GM03348 (cell line): ENCODE measurements at regions not wholly inside any gene's neighbourhood (a gene's known extent, or its start where the extent isn't known, plus 50 kb on each side); places are given as distances from the start of the nearest gene placed in this dataset.

ENCODE experiments used
- DNase-seq: peaks from one replicate; pipeline ENCODE4 v3.0.0; 2012; ENCODE audit warnings: low spot score

GRCh38 chr4:13938299-13938698 lies 310.8 kb upstream of the BOD1L1 start:
- DNase-seq, result no peak

DNA sequence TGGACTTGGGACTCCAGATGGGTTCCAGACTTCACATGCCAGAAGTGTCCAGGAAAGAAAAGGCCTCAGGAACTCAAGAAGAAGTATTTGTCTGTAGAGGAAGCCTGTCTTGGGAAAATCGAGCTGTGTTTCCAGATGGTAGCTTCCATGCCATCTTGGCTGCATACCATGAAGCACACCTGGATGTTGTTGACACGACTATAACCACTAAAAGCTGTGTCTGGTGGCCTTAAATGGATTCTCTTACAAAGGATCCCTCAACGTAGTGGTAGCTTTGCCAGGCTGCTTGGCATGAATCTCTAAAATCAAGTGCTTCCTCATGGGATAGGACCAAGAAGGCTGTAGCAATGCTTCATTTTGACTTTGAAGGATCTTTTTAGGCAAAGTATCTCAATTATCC lies 313.4 kb upstream of the BOD1L1 start:
- no peak for DNase-seq

- DNase-seq, result no peak
Observed at GRCh38 chr4:13942977-13943376, 315.5 kb upstream of the BOD1L1 start.

GRCh38 chr4:13944095-13944511 lies 316.6 kb upstream of the BOD1L1 start:
- DNase-seq, result no peak

GRCh38 chr4:13947921-13948320 lies 320.4 kb upstream of the BOD1L1 start:
- DNase-seq, result no peak

DNA sequence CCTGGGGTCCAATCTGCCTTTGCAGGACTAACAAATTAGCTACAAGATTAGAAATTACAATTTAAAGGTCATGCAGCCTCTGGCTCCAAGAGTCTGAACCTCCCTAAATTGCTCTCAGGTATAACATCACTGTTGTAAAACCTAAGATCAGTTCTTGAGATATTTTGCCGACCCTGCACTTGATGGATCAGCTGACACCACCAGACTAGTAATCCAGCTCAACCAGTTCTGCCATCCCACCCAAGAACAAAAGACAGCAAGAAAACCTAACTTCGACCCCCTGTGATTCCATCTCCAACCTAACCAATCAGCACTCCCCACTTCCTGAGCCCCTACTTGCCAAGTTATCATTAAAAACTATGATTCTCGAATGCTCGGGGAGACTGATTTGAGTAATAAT lies 323.0 kb upstream of the BOD1L1 start:
- no peak for DNase-seq

DNA sequence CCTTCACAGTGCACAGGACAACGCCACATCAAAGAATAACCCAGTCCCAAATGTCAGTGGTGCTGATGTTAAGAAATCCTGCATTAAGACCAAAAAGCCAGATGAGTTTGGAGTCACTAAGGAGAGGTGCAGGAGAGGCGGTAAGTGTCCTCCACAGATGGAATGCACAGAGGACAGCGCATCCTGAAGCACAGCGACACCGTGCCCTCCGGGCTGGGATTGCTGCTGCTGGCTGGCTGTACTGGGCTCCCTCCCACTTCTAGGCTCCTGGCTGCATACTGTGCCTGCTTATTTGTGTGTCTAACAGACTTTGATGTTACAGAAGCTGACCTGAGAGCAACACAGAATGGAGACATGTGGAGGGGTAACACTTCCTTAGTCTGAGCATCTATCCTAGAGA lies 325.6 kb upstream of the BOD1L1 start:
- DNase-seq, result no peak

GRCh38 chr4:13955551-13955950 lies 328.0 kb upstream of the BOD1L1 start:
- DNase-seq, result no peak

- no peak for DNase-seq
Observed at GRCh38 chr4:13956947-13957346, 329.4 kb upstream of the BOD1L1 start.

- DNase-seq, result no peak
Observed at GRCh38 chr4:13957871-13958270, 330.3 kb upstream of the BOD1L1 start.

DNA sequence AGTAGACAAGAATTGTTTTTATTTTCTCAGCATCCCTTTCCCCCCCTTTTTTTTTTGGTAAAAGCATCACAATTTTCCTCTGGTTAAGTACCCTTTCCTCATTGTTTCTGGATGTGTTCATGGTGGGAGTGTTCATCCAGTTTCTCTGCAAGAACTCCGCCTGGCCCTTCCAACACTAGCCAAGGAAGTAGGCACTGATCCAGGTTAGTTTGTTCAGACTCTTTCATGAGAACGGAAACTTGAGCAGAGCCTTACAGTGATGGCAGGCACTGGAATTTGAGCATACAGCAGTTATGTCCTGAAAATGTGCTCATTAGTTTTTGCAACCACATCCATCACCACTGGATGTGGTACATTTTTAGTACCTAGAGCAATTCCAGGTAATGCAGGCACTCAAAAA lies 336.1 kb upstream of the BOD1L1 start:
- DNase-seq, result no peak

DNA sequence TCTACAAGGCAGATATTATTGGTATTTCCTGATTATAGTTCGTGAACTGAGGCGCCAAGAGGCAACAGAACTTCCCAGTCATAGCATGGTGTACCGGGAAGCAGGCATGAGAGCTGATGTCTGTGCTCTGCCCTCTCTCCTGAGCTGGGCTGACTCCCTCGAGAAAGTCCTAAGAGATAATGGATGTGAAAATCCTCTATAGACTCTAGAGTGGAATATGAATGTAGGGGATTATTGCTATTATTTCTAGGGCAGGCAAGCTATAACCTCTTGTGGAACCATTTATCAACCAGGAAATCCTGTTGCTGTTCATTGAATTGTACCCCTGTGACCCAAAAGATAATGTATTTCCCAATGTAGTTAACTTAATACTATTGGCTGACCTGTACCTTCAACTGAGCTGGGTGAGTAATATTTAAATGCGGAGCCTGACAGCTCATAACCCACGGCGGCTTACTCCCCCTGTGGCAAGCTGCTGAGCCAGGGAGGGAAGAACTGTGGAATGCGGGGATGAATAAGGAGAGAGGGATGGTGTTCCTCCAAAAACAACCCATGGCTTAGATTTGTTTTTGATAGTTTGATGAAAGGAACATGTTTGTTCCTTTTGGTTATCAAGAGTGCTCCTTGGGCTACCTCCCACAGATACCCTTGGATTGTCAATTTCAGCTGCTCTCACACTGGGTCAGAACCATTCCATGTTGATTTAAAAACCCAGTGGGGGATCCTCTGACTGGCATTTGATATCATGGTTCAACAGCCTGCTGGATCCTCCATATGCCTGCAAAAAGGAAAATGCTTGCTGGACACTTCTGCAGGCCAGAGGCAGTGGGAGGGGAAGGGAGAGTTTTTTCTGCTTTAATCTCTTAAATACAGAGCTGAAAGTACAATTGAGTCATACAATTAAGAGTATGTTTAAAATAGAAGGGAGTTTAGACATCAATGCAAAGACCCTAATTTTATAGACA lies 339.0 kb upstream of the BOD1L1 start:
- peak; percentile 62 for DNase-seq

GRCh38 chr4:13968723-13969122 lies 341.2 kb upstream of the BOD1L1 start:
- DNase-seq, result no peak

GRCh38 chr4:13970349-13970748 lies 342.8 kb upstream of the BOD1L1 start:
- no peak for DNase-seq

DNA sequence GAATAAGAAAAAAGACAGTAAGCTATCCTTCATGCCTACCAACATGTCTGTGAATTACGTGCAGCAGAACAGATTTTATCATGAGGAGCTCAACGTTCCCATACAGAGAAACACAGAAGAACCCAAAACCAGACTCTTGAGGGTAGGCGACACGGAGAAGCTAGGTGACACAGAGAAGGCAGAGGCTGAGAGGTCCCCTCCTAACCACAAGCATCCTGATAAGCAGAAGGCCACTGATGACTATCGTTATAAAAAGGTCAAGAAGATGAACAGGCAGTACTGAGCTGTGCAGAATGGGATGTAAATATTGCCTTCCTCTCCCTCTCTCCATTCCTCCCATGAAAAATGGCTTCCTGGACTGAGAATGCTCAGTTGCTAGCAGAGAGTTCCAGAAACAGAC lies 350.2 kb upstream of the BOD1L1 start:
- DNase-seq, result no peak

DNA sequence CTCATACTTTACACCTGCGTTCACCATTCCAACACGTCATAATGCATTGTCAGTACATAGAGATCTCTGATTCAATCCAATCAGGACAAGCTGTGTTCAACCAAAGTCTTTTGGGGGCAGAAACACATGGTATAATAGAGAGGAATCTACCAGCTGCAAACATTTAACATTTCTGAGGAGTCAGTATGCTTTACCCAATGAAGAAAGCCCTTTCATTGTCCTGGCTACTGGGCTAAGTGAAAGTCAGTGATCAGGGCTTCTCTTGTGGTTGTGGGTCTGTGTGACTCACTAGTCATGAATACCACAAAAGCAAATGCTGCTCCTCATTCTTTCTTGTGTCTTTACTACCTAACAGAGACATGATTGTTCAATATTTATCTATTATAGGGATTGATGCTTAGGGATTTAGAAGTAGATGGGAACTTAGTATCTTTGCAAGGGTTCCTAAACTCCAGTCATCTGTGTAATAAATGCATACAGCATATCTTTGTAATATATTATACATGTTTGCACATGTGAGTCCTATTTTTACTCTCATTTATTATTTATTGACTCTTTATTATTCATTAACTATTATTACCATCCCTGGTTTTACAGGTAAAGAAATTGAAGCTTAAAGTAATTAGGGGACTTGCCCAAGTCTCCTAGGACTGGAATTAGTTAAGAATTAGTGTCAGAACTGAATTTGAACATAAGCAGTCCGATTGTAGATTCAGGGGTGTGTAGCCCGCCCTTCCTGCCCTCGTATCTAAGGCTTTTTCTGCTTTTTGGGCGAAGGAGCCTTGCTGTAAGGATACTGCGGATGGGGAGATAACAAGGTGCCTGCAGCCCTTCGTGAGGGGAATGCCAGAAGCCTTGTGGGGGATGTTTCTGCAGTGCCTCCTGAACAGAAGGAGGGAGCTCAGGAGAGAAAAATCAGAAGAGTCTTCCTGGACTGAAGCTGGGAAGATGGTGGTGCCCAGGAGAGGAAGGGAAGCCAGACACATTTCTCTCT lies 353.1 kb upstream of the BOD1L1 start:
- DNase-seq, result peak; percentile 82

DNA sequence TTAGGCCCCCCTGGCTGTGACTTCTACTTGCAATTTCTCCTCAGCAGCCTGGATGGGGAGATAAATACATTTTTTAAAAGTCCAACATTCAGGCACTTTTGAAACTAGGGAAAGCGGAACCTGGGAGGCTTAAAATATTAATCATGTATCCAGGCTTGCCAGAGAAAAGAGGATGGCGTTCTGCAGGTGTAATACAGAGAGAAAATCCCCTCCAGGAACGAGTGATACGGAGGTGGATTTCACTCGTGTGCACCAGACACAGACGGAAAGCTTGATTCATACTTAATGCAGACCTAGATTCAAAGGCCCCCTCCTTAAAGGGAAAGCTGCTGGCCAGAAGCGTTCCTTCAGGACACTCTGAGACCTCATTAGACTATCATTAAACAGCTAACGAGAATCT lies 354.0 kb upstream of the BOD1L1 start:
- no peak for DNase-seq

GRCh38 chr4:13982010-13982409 lies 354.5 kb upstream of the BOD1L1 start:
- no peak for DNase-seq

DNA sequence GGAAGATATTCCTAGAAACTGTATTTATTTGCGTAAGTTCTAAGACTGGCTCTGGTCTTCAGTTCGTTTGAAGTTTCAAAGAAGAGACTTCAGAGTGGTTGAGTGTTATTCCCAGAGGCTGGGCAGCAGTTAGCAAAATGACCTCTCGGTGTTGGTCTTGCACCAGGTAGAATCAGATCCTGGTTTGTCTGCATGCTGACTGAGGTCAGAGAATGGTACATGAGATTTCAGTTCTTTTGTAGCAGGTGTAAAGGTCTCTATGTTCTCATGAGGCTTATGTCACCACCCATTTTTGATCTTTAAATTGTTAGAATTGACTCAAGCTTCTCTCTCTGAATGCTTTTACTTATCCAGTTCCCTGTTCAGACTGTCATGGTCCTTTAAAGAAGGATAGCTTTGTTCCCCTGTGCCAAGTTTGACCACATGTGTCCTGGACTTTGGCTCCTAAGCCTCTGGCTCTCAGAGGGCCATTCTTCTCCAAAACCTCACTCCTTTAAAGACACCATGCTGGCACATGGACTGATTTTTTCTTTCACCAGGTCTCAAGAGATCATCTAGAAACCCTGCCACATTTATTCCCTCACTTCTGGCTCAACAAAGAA lies 355.8 kb upstream of the BOD1L1 start:
- no peak for DNase-seq

DNA sequence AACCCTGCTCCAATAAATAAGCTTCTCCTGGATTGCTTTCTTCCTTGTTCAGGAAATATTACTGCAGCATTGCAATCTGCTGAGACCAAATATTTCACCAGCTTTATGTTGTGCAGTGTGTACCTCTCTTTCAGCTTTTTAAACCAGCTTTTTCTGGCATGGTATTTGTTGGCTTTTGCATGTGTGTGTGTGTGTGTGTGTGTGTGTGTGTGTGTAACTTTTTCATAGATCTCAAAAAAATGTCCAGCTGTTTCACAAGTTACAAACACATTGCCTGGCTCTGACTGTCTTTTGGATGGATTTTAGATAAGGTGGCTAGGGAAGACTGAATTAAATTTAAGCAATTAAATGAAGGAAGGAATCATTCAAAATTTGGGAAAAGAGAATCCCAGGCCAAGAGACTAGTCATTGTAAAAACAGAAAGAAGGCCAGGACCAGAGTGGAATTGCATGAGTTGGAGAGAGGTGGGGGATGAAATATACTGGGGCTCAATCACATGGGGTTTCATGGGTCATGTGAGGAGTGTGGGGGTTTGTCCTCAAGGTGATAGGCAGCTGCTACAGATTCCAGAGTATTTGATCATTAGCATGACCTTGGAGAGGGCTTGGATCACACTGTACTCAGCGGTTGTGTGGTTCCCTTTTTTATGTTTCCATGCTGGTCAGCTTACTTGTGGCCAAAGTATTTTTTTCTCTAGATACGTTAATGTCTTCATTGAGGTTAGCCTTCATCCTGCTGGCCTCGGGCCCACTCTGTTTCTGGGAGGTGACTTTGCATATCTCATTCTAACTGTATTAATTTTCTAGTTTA lies 357.7 kb upstream of the BOD1L1 start:
- no peak for DNase-seq

- DNase-seq, result no peak
Observed at GRCh38 chr4:13985837-13986236, 358.3 kb upstream of the BOD1L1 start.
